Upper lobe of left lung (tissue), 4 donors: ENCODE measurements at regions not wholly inside any gene's neighbourhood (a gene's known extent, or its start where the extent isn't known, plus 50 kb on each side); places are given as distances from the start of the nearest gene placed in this dataset.

Experiments
- CTCF ChIP-seq, 6 experiments: fragments of 450-650 bp in 4 of 6; fragments of 200-600 bp in 2 of 6; sonication (generic) in 2 of 6; IDR thresholded peaks; one replicate each; pipeline ENCODE4 v1.5.1; 2016 to 2019; ENCODE audit warnings: antibody characterized with exemption in 6 of 6
- EP300 ChIP-seq, 4 donors: sonication (generic); formaldehyde crosslinking; IDR thresholded peaks; one replicate each; pipeline ENCODE4 v1.5.1; 2017; ENCODE audit warnings: antibody characterized with exemption in 4 of 4, control low read depth in 2 of 4
- POLR2A ChIP-seq, 4 donors: fragments of 450-650 bp; IDR thresholded peaks; one replicate each; pipeline ENCODE4 v1.5.1; 2016 to 2017; ENCODE audit warnings: antibody characterized with exemption in 4 of 4, mild to moderate bottlenecking in 2 of 4
- POLR2AphosphoS5 ChIP-seq, 2 donors: sonication (generic); formaldehyde crosslinking; IDR thresholded peaks; one replicate each; pipeline ENCODE4 v1.5.1; 2017; ENCODE audit warnings: antibody characterized with exemption in 2 of 2

- TF ChIP-seq CTCF (IDR thresholded peaks at IDR 0.05) (no peak), POLR2A (IDR thresholded peaks at IDR 0.05) (no peak), POLR2AphosphoS5 (IDR thresholded peaks at IDR 0.05) (no peak), EP300 (IDR thresholded peaks at IDR 0.05) (no peak)
Observed at GRCh38 chr1:193555662-193556441, 369.4 kb upstream of the B3GALT2 start.
